CD14-positive monocyte (primary cell): ENCODE measurements at regions not wholly inside any gene's neighbourhood (a gene's known extent, or its start where the extent isn't known, plus 50 kb on each side); places are given as distances from the start of the nearest gene placed in this dataset.

Experiments
- DNase-seq, 3 donors: peaks; one replicate each; pipeline ENCODE4 v3.0.0-alpha.2; 2011 to 2022
- H2AFZ ChIP-seq: 2 replicates; pipeline ENCODE4 v1.6.0; 2012; ENCODE audit warnings: mild to moderate bottlenecking, low read depth, low read length, inconsistent platforms; ENCODE audit not compliant: insufficient read depth, poor library complexity, severe bottlenecking
- H3K27ac ChIP-seq, 2 donors: 1 replicate in 1 of 2; 2 replicates in 1 of 2; pipeline ENCODE4 v1.5.1; 2012 to 2013; ENCODE audit warnings: low read length in 2 of 2, control low read depth in 1 of 2, inconsistent platforms in 1 of 2, low read depth in 1 of 2, mild to moderate bottlenecking in 1 of 2
- H3K27me3 ChIP-seq, 2 donors: one replicate each; pipeline versions ENCODE4 v1.6.0 to v1.6.1; 2011 to 2013; ENCODE audit warnings: low read length in 2 of 2; ENCODE audit not compliant: control insufficient read depth in 2 of 2, insufficient read depth in 2 of 2
- H3K36me3 ChIP-seq, 2 donors: replicated peaks in 1 of 2; 1 replicate in 1 of 2; 2 replicates in 1 of 2; pipeline versions ENCODE4 v1.5.1 to v1.6.1; 2012 to 2013; ENCODE audit warnings: low read length in 2 of 2, control low read depth in 1 of 2, inconsistent platforms in 1 of 2, mild to moderate bottlenecking in 1 of 2; ENCODE audit not compliant: insufficient read depth in 2 of 2, control insufficient read depth in 1 of 2
- H3K4me1 ChIP-seq, 2 donors: 1 replicate in 1 of 2; 2 replicates in 1 of 2; pipeline versions ENCODE4 v1.5.1 to v1.6.1; 2012 to 2013; ENCODE audit warnings: low read length in 2 of 2, control low read depth in 1 of 2, inconsistent platforms in 1 of 2, mild to moderate bottlenecking in 1 of 2, moderate library complexity in 1 of 2; ENCODE audit not compliant: insufficient read depth in 2 of 2, control insufficient read depth in 1 of 2
- H3K4me2 ChIP-seq: replicated peaks from 2 replicates; pipeline ENCODE3; 2012; ENCODE audit warnings: low read length, moderate library complexity, mild to moderate bottlenecking; ENCODE audit not compliant: poor library complexity, severe bottlenecking; ENCODE audit errors: extremely low read depth
- H3K4me3 ChIP-seq, 3 experiments: fragments of 200-600 bp in 1 of 3; sonication (generic) in 1 of 3; replicated peaks in 1 of 3; 1 replicate in 2 of 3; 2 replicates in 1 of 3; pipeline ENCODE4 v1.5.1; 2011 to 2013; ENCODE audit warnings: low read length in 3 of 3, mild to moderate bottlenecking in 3 of 3, control low read depth in 2 of 3, low read depth in 2 of 3, inconsistent platforms in 1 of 3, moderate library complexity in 1 of 3
- H3K79me2 ChIP-seq: 2 replicates; pipeline ENCODE4 v1.6.0; 2012; ENCODE audit warnings: mild to moderate bottlenecking, control low read depth, inconsistent platforms, low read length, moderate library complexity; ENCODE audit not compliant: insufficient read depth
- H3K9ac ChIP-seq: 2 replicates; pipeline ENCODE4 v1.6.0; 2017; ENCODE audit warnings: low read length, mild to moderate bottlenecking; ENCODE audit not compliant: insufficient read depth, poor library complexity, severe bottlenecking
- H3K9me3 ChIP-seq, 2 donors: replicated peaks in 1 of 2; 1 replicate in 1 of 2; 2 replicates in 1 of 2; pipeline versions ENCODE4 v1.5.1 to v1.6.1; 2012 to 2013; ENCODE audit warnings: low read length in 2 of 2, control low read depth in 1 of 2; ENCODE audit not compliant: control insufficient read depth in 1 of 2, insufficient read depth in 1 of 2
- H4K20me1 ChIP-seq: 2 replicates; pipeline ENCODE4 v1.6.0; 2012; ENCODE audit warnings: mild to moderate bottlenecking, low read length, control low read depth, moderate library complexity; ENCODE audit not compliant: insufficient read depth
- H3K27ac Mint-ChIP-seq, 7 donors: one replicate each; pipeline ENCODE4 v1.8.0; 2020; ENCODE audit warnings: mild to moderate bottlenecking in 7 of 7, mixed read lengths in 7 of 7, moderate library complexity in 6 of 7, inconsistent platforms in 2 of 7
- H3K27me3 Mint-ChIP-seq, 3 donors: one replicate each; pipeline ENCODE4 v1.8.0; 2021 to 2022; ENCODE audit warnings: low read depth in 3 of 3, mild to moderate bottlenecking in 3 of 3, mixed read lengths in 3 of 3, moderate library complexity in 3 of 3, inconsistent platforms in 1 of 3
- H3K36me3 Mint-ChIP-seq, 2 donors: one replicate each; pipeline ENCODE4 v1.8.0; 2020; ENCODE audit warnings: mixed read lengths in 2 of 2, inconsistent platforms in 1 of 2, mild to moderate bottlenecking in 1 of 2
- H3K4me1 Mint-ChIP-seq: one replicate; pipeline ENCODE4 v1.8.0; 2020; ENCODE audit warnings: mild to moderate bottlenecking, mixed read lengths
- H3K4me3 Mint-ChIP-seq, 2 donors: one replicate each; pipeline ENCODE4 v1.8.0; 2020; ENCODE audit warnings: mild to moderate bottlenecking in 2 of 2, mixed read lengths in 2 of 2, moderate library complexity in 1 of 2
- H3K9me3 Mint-ChIP-seq, 7 donors: one replicate each; pipeline ENCODE4 v1.8.0; 2020 to 2022; ENCODE audit warnings: mixed read lengths in 7 of 7, mild to moderate bottlenecking in 6 of 7, moderate library complexity in 6 of 7, inconsistent platforms in 2 of 7
- CTCF ChIP-seq: fragments of 200-600 bp; IDR thresholded peaks from one replicate; pipeline ENCODE4 v1.8.0; 2022; ENCODE audit warnings: antibody characterized with exemption, mild to moderate bottlenecking
- WGBS: methylation state at CpG from one replicate; pipeline ENCODE4 v1.1.5; 2013; ENCODE audit warnings: missing lambda C conversion rate; ENCODE audit not compliant: insufficient coverage; 5-methylcytosine and 5-hydroxymethylcytosine counted together
- intact Hi-C, 2 donors: fragments of 100-400 bp; cut with micrococcal nuclease; formaldehyde crosslinking; loops; one replicate each; pipeline versions ENCODE4 v1.15.0 to v1.15.1; 2023

GRCh38 chr16:5622234-5622884 is 524.8 kb upstream of the EEF2KMT start:
- intact Hi-C loops = no loop called here
- no peak overlapping the region for H3K27ac Mint-ChIP-seq
- no peaks in the 10 kb centered on the region for H4K20me1 ChIP-seq
- no peaks in the 10 kb centered on the region for H3K4me1 Mint-ChIP-seq
- H3K9me3 Mint-ChIP-seq = peaks cover 0 to 9% (median 6%) of the 10 kb centered on the region in 7 donors
- no peak overlapping the region for H3K27ac ChIP-seq
- 100% methylated on average over 2 of the region's 9 CpGs for WGBS
- no peak overlapping the region for H2AFZ ChIP-seq
- no peaks in the 10 kb centered on the region for H3K79me2 ChIP-seq
- no peaks in the 10 kb centered on the region for H3K4me1 ChIP-seq
- H3K4me3 Mint-ChIP-seq = no peak overlapping the region
- peaks cover 0 to 5% (median 4%) of the 10 kb centered on the region in 3 donors for H3K27me3 Mint-ChIP-seq
- no peaks in the 10 kb centered on the region for H3K36me3 Mint-ChIP-seq
- H3K4me2 ChIP-seq = no peak overlapping the region
- H3K27me3 ChIP-seq = no peaks in the 10 kb centered on the region
- H3K9me3 ChIP-seq = peaks cover 0 to 4% of the 10 kb centered on the region in 2 donors
- H3K4me3 ChIP-seq = no peak overlapping the region
- no peaks in the 10 kb centered on the region for H3K36me3 ChIP-seq
- no peak overlapping the region for H3K9ac ChIP-seq
- DNase-seq = no peak
- TF ChIP-seq CTCF = no peak

GRCh38 chr16:5621826-5622225 is 524.2 kb upstream of the EEF2KMT start:
- H3K4me3 ChIP-seq = no peak overlapping the region

More at GRCh38 chr16:5621826-5622225, 524.2 kb upstream of the EEF2KMT start:
- H3K79me2 ChIP-seq = no peaks in the 10 kb centered on the region
- no peaks in the 10 kb centered on the region for H3K27me3 ChIP-seq
- H3K4me1 ChIP-seq = no peaks in the 10 kb centered on the region
- no peak for DNase-seq
- H4K20me1 ChIP-seq = no peaks in the 10 kb centered on the region
- Mint-ChIP-seq H3K27me3 (peaks cover 4 to 10% (median 4%) of the 10 kb centered on the region in 3 donors), H3K36me3 (no peaks in the 10 kb centered on the region), H3K4me3 (no peak overlapping the region), H3K9me3 (peaks cover 0 to 9% (median 5%) of the 10 kb centered on the region in 7 donors), H3K4me1 (no peaks in the 10 kb centered on the region), H3K27ac (no peak overlapping the region)
- WGBS = 72% methylated on average over 2 of the region's 4 CpGs
- TF ChIP-seq CTCF = no peak
- no peak overlapping the region for H3K9ac ChIP-seq
- H3K9me3 ChIP-seq = peaks cover 0 to 4% of the 10 kb centered on the region in 2 donors
- intact Hi-C loops = no loop called here
- no peak overlapping the region for H3K4me2 ChIP-seq
- H3K27ac ChIP-seq = no peak overlapping the region
- no peaks in the 10 kb centered on the region for H3K36me3 ChIP-seq
- no peak overlapping the region for H2AFZ ChIP-seq
